Trophoblast cell (in vitro differentiated cells and primary cell): ENCODE measurements at regions not wholly inside any gene's neighbourhood (a gene's known extent, or its start where the extent isn't known, plus 50 kb on each side); places are given as distances from the start of the nearest gene placed in this dataset.

ENCODE experiments used
- DNase-seq, 2 donors: peaks; one replicate each; pipeline ENCODE4 v3.0.0-alpha.2; 2016
- H2AFZ ChIP-seq: 2 replicates; pipeline ENCODE4 v1.6.1; 2013; ENCODE audit warnings: low read length, moderate library complexity, mild to moderate bottlenecking; ENCODE audit not compliant: insufficient read depth, poor library complexity
- H2AK5ac ChIP-seq: 2 replicates; pipeline ENCODE4 v1.6.1; 2013; ENCODE audit warnings: mild to moderate bottlenecking, low read length
- H2BK120ac ChIP-seq: 2 replicates; pipeline ENCODE4 v1.6.1; 2013; ENCODE audit warnings: low read length, mild to moderate bottlenecking, moderate library complexity; ENCODE audit not compliant: insufficient read depth, poor library complexity
- H2BK12ac ChIP-seq: 2 replicates; pipeline ENCODE4 v1.6.1; 2013; ENCODE audit warnings: mild to moderate bottlenecking, low read length, moderate library complexity
- H2BK5ac ChIP-seq: 2 replicates; pipeline ENCODE4 v1.6.1; 2013; ENCODE audit warnings: low read length, low read depth, moderate library complexity, mild to moderate bottlenecking; ENCODE audit not compliant: poor library complexity
- H3K14ac ChIP-seq: 2 replicates; pipeline ENCODE4 v1.6.1; 2013; ENCODE audit warnings: mild to moderate bottlenecking, low read length
- H3K18ac ChIP-seq: 2 replicates; pipeline ENCODE4 v1.6.1; 2013; ENCODE audit warnings: mild to moderate bottlenecking, low read length
- H3K23ac ChIP-seq: 2 replicates; pipeline ENCODE4 v1.6.1; 2013; ENCODE audit warnings: low read length
- H3K27ac ChIP-seq: 2 replicates; pipeline ENCODE4 v1.5.1; 2013; ENCODE audit warnings: low read depth, mild to moderate bottlenecking, inconsistent platforms, low read length, moderate library complexity
- H3K27me3 ChIP-seq: 2 replicates; pipeline ENCODE4 v1.6.1; 2013; ENCODE audit warnings: inconsistent platforms, mild to moderate bottlenecking, low read length, moderate library complexity; ENCODE audit not compliant: insufficient read depth
- H3K36me3 ChIP-seq, 2 experiments: 1 replicate in 1 of 2; 2 replicates in 1 of 2; pipeline ENCODE4 v1.6.1; 2013; ENCODE audit warnings: low read length in 2 of 2, mild to moderate bottlenecking in 2 of 2, moderate library complexity in 1 of 2; ENCODE audit not compliant: insufficient read depth in 2 of 2, control insufficient read depth in 1 of 2
- H3K4ac ChIP-seq: 2 replicates; pipeline ENCODE4 v1.6.1; 2013; ENCODE audit warnings: low read depth, mild to moderate bottlenecking, low read length, moderate library complexity
- H3K4me1 ChIP-seq, 2 experiments: 1 replicate in 1 of 2; 2 replicates in 1 of 2; pipeline ENCODE4 v1.6.1; 2013; ENCODE audit warnings: low read length in 2 of 2, mild to moderate bottlenecking in 2 of 2, moderate library complexity in 1 of 2; ENCODE audit not compliant: insufficient read depth in 2 of 2, control insufficient read depth in 1 of 2
- H3K4me2 ChIP-seq: 2 replicates; pipeline ENCODE4 v1.6.1; 2013; ENCODE audit warnings: inconsistent platforms, mild to moderate bottlenecking, low read length, moderate library complexity
- H3K4me3 ChIP-seq: 2 replicates; pipeline ENCODE4 v1.5.1; 2013; ENCODE audit warnings: mild to moderate bottlenecking, low read depth, low read length, inconsistent platforms
- H3K79me1 ChIP-seq: one replicate; pipeline ENCODE4 v1.6.1; 2013; ENCODE audit warnings: low read length
- H3K79me2 ChIP-seq: 2 replicates; pipeline ENCODE4 v1.6.1; 2013; ENCODE audit warnings: low read length, mild to moderate bottlenecking; ENCODE audit not compliant: control insufficient read depth, insufficient read depth, poor library complexity
- H3K9ac ChIP-seq: 2 replicates; pipeline ENCODE4 v1.6.1; 2013; ENCODE audit warnings: mild to moderate bottlenecking, low read length
- H3K9me3 ChIP-seq: 2 replicates; pipeline ENCODE4 v1.6.1; 2013; ENCODE audit warnings: low read depth, mild to moderate bottlenecking, control low read depth, inconsistent platforms, low read length; ENCODE audit not compliant: insufficient read depth
- H4K12ac ChIP-seq: 2 replicates; pipeline ENCODE4 v1.6.1; 2013; ENCODE audit warnings: low read depth, mild to moderate bottlenecking, low read length, moderate library complexity
- H4K8ac ChIP-seq: 2 replicates; pipeline ENCODE4 v1.6.1; 2013; ENCODE audit warnings: low read depth, mild to moderate bottlenecking, low read length, moderate library complexity
- H4K91ac ChIP-seq: one replicate; pipeline ENCODE4 v1.6.1; 2013; ENCODE audit warnings: low read depth, mild to moderate bottlenecking, low read length, moderate library complexity
- WGBS: extraction: QIAGEN DNeasy Blood & Tissue Kit; methylation state at CpG from one replicate; pipeline ENCODE4 v1.1.7; 2013; ENCODE audit warnings: missing lambda C conversion rate; ENCODE audit not compliant: insufficient read length, insufficient coverage; ENCODE audit errors: extremely low coverage; 5-methylcytosine and 5-hydroxymethylcytosine counted together

DNA sequence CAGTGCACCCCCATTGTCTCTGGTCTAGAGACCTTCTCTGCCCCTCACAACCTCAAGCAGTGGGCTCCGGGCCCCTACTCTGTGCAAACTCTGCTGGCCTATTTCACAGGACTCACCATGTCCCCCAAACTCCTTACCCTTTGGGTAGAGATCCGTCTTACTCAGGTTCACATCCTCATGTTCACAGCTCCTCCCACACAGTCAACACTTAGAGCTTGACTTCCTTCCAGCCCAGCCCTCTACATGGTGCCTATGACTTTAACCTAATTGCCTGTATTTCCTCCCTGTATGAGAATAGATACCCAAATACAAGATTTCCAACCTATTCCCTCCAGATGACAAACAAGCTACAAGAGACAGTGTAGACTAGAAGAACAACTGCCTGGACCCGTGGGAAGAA is 528.6 kb upstream of the JARID2 start:
- no peak for DNase-seq
- H4K12ac ChIP-seq, result no peak overlapping the region
- WGBS, result no CpG with 5 or more reads among the region's 3 CpGs

DNA sequence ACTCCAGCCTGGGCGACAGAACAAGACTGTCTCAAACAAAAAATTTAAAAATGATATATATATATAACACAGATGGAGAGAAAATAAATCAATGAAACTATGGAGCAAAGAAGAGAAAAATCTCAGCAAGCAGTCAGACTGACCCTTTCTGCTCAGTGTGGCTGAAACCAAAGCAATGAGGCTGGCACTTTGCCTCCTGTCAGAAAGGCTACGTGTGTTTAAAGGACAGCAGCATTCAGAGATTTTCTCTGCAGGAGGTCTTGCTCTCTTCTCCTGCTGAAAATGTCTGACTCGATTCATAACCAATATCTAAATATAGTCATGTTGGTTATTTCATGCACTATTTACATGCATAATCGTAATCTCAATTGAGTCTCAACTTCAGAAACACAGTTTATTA is 527.0 kb upstream of the JARID2 start:
- no peak overlapping the region for H3K4me2 ChIP-seq
- H2BK5ac ChIP-seq, result no peak overlapping the region
- H3K18ac ChIP-seq, result no peak overlapping the region
- H3K9me3 ChIP-seq, result no peaks in the 10 kb centered on the region
- H2AK5ac ChIP-seq, result no peak overlapping the region
- H3K27me3 ChIP-seq, result no peaks in the 10 kb centered on the region
- no peak overlapping the region for H2BK120ac ChIP-seq
- no peak overlapping the region for H3K9ac ChIP-seq
- H3K4me1 ChIP-seq, result peaks cover 4 to 6% of the 10 kb centered on the region in 2 experiments
- H3K79me1 ChIP-seq, result no peaks in the 10 kb centered on the region
- H4K91ac ChIP-seq, result no peak overlapping the region
- H3K27ac ChIP-seq, result no peak overlapping the region
- no peak overlapping the region for H2AFZ ChIP-seq
- H3K4me3 ChIP-seq, result no peak overlapping the region
- no peaks in the 10 kb centered on the region for H3K36me3 ChIP-seq
- H3K4ac ChIP-seq, result no peak overlapping the region
- no peak overlapping the region for H3K14ac ChIP-seq
- H4K8ac ChIP-seq, result no peak overlapping the region
- no peak overlapping the region for H4K12ac ChIP-seq
- no peak overlapping the region for H3K23ac ChIP-seq
- no peak overlapping the region for H2BK12ac ChIP-seq
- WGBS, result no CpG with 5 or more reads among the region's 4 CpGs
- DNase-seq, result no peak
- H3K79me2 ChIP-seq, result no peaks in the 10 kb centered on the region

More for the DNA sequence above, 528.6 kb upstream of the JARID2 start:
- no peak overlapping the region for H3K14ac ChIP-seq
- H3K36me3 ChIP-seq, result no peaks in the 10 kb centered on the region
- no peak overlapping the region for H2BK5ac ChIP-seq
- no peak overlapping the region for H2BK120ac ChIP-seq
- no peaks in the 10 kb centered on the region for H3K79me2 ChIP-seq
- no peak overlapping the region for H3K4me3 ChIP-seq
- H3K4ac ChIP-seq, result no peak overlapping the region
- H3K9me3 ChIP-seq, result no peaks in the 10 kb centered on the region
- no peak overlapping the region for H3K18ac ChIP-seq
- H3K4me2 ChIP-seq, result no peak overlapping the region
- H4K91ac ChIP-seq, result no peak overlapping the region
- no peak overlapping the region for H3K9ac ChIP-seq
- H3K27me3 ChIP-seq, result no peaks in the 10 kb centered on the region
- H2BK12ac ChIP-seq, result no peak overlapping the region
- H3K79me1 ChIP-seq, result peaks cover 6% of the 10 kb centered on the region
- no peak overlapping the region for H2AK5ac ChIP-seq
- no peak overlapping the region for H2AFZ ChIP-seq
- H3K4me1 ChIP-seq, result peaks cover 13 to 14% of the 10 kb centered on the region in 2 experiments
- H3K27ac ChIP-seq, result no peak overlapping the region
- H3K23ac ChIP-seq, result no peak overlapping the region
- no peak overlapping the region for H4K8ac ChIP-seq

DNA sequence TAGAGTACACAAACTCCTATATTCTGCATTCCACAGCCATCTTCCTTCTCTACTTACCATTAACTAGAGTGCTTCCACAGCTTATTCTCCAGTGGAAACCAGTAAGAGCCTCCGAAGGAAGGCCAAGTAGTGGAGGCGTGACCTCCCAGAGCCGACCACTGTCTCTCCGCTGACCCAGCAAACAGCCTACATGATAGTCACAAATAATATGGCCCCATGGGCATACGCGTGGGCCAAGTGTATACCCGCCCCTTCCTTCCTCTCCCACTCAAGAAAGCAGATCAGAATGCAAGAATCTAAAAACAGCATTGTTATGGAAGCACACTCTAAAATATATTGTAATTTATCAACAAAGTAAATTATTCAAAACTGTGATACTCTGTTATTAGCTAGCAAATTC is 526.6 kb upstream of the JARID2 start:
- H3K9ac ChIP-seq, result no peak overlapping the region
- H3K4ac ChIP-seq, result no peak overlapping the region
- no CpG with 5 or more reads among the region's 7 CpGs for WGBS
- no peaks in the 10 kb centered on the region for H3K79me2 ChIP-seq
- no peak overlapping the region for H3K18ac ChIP-seq
- H3K23ac ChIP-seq, result no peak overlapping the region
- H3K4me1 ChIP-seq, result peaks cover 3 to 6% of the 10 kb centered on the region in 2 experiments
- no peak overlapping the region for H4K91ac ChIP-seq
- no peak overlapping the region for H3K4me3 ChIP-seq
- no peak overlapping the region for H4K12ac ChIP-seq
- H3K14ac ChIP-seq, result no peak overlapping the region
- H3K27ac ChIP-seq, result no peak overlapping the region
- H3K9me3 ChIP-seq, result no peaks in the 10 kb centered on the region
- H3K36me3 ChIP-seq, result no peaks in the 10 kb centered on the region
- H3K4me2 ChIP-seq, result no peak overlapping the region
- no peak for DNase-seq
- H3K27me3 ChIP-seq, result no peaks in the 10 kb centered on the region
- H2BK12ac ChIP-seq, result no peak overlapping the region
- H2AK5ac ChIP-seq, result no peak overlapping the region
- H2BK5ac ChIP-seq, result no peak overlapping the region
- no peak overlapping the region for H2AFZ ChIP-seq
- no peak overlapping the region for H2BK120ac ChIP-seq
- H3K79me1 ChIP-seq, result no peaks in the 10 kb centered on the region
- H4K8ac ChIP-seq, result no peak overlapping the region

DNA sequence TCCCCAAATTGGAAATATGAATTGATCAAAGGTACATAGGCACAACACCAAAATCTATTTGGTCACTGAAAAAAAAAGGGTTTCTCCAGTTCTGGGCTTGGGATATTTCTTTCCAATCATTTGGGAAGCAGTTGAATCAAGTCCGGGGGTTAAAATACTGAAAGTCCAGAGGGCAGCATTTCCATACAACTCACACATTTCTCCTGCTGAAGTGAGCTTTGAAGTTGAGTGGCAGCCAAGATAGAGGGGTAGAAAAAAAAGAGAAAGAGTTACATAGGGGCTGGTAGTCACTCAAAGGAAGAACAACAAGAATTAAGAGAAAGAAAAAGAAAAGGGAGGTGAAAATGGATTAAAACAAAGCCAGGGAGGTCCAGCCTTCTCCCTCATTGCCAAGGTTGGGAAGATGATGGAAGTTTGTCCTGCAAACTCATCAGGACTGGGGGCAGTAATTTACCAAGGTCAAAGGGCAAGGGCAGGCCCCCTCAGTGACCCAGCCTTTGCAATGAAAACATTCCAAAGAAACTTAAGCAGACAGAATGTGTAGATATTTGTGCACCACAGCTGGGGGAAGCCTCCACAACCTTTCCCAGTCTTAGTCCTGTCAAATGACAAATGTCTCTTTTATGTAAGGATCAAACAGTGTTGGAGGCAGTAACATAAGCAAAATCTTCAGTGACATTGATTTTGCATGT is 525.3 kb upstream of the JARID2 start:
- Histone ChIP-seq H3K36me3 (no peaks in the 10 kb centered on the region), H3K9me3 (no peaks in the 10 kb centered on the region), H2BK120ac (no peak overlapping the region), H3K4me1 (peaks cover 3 to 6% of the 10 kb centered on the region in 2 experiments), H2BK5ac (no peak overlapping the region), H3K4me2 (no peak overlapping the region), H3K18ac (no peak overlapping the region), H3K27me3 (no peaks in the 10 kb centered on the region), H3K27ac (no peak overlapping the region), H2AFZ (no peak overlapping the region), H3K79me2 (no peaks in the 10 kb centered on the region), H4K91ac (no peak overlapping the region), H2AK5ac (no peak overlapping the region), H3K23ac (no peak overlapping the region), H3K14ac (no peak overlapping the region), H4K12ac (no peak overlapping the region), H3K4ac (no peak overlapping the region), H2BK12ac (no peak overlapping the region), H3K79me1 (no peaks in the 10 kb centered on the region), H3K4me3 (no peak overlapping the region), H3K9ac (no peak overlapping the region), H4K8ac (no peak overlapping the region)
- DNase-seq, result no peak
- WGBS, result no CpG with 5 or more reads among the region's 1 CpG
